HL-60 (cell line): ENCODE measurements at regions not wholly inside any gene's neighbourhood (a gene's known extent, or its start where the extent isn't known, plus 50 kb on each side); places are given as distances from the start of the nearest gene placed in this dataset.

Experiments
- GABPA ChIP-seq: IDR thresholded peaks from 2 replicates; pipeline ENCODE4 v1.6.1; 2012; ENCODE audit warnings: low read depth
- TF ChIP-seq, protein P1 (sequence below): IDR thresholded peaks from one replicate; pipeline ENCODE4 v1.5.1; 2011; ENCODE audit warnings: low read length, control low read depth, inconsistent platforms; ENCODE audit not compliant: insufficient read depth

DNA sequence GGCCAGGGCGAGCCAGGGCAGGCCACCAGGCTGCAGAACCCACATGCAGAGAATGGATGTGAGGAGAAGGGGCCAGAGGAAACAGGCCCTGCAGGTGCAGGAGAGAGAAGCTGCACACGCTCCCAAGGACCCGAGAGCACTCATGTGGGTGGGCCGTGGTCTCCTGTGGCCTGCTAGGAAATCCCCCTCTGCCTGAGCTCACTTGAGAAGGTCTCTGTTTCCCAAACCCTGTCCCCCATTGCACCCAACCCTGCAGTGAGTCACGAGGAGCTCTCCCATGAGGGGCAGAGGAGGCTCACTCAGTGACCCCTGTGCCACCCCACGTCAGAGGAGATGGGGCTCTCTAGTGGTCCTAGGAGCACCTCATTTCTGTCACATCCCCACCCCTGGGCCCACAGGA, 111.1 kb downstream of the KLF13 start:
- no peak for TF ChIP-seq GABPA
- TF ChIP-seq, protein P1, sequence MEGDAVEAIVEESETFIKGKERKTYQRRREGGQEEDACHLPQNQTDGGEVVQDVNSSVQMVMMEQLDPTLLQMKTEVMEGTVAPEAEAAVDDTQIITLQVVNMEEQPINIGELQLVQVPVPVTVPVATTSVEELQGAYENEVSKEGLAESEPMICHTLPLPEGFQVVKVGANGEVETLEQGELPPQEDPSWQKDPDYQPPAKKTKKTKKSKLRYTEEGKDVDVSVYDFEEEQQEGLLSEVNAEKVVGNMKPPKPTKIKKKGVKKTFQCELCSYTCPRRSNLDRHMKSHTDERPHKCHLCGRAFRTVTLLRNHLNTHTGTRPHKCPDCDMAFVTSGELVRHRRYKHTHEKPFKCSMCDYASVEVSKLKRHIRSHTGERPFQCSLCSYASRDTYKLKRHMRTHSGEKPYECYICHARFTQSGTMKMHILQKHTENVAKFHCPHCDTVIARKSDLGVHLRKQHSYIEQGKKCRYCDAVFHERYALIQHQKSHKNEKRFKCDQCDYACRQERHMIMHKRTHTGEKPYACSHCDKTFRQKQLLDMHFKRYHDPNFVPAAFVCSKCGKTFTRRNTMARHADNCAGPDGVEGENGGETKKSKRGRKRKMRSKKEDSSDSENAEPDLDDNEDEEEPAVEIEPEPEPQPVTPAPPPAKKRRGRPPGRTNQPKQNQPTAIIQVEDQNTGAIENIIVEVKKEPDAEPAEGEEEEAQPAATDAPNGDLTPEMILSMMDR, result no peak
